ENCODE measurements at regions not wholly inside any gene's neighbourhood (a gene's known extent, or its start where the extent isn't known, plus 50 kb on each side); places are given as distances from the start of the nearest gene placed in this dataset.

GRCh38 chr3:40842714-40843113, 318.0 kb downstream of the ZNF621 start:
- no peak for DNase-seq
- intact Hi-C loops (cut with micrococcal nuclease), result no loop called here
- no peak for ATAC-seq

- intact Hi-C loops (cut with micrococcal nuclease), result no loop called here
- DNase-seq (no peak), ATAC-seq (no peak)
These were observed 318.5 kb downstream of the ZNF621 start for GRCh38 chr3:40843208-40843624.

GRCh38 chr3:40843851-40844548, 319.2 kb downstream of the ZNF621 start:
- intact Hi-C loops (cut with micrococcal nuclease), result no loop called here
- ATAC-seq (no peak), DNase-seq (no peak)

GRCh38 chr3:40844896-40845295, 320.1 kb downstream of the ZNF621 start:
- intact Hi-C loops (cut with micrococcal nuclease), result no loop called here
- no peak for DNase-seq
- ATAC-seq, result no peak

- DNase-seq (no peak), ATAC-seq (no peak)
- intact Hi-C loops (cut with micrococcal nuclease), result no loop called here
These were observed 320.7 kb downstream of the ZNF621 start for GRCh38 chr3:40845447-40845846.

GRCh38 chr3:40845916-40846315, 321.2 kb downstream of the ZNF621 start:
- intact Hi-C loops (cut with micrococcal nuclease), result no loop called here
- DNase-seq, result no peak
- no peak for ATAC-seq

GRCh38 chr3:40846451-40846850, 321.7 kb downstream of the ZNF621 start:
- ATAC-seq (peak; percentile 90), DNase-seq (no peak)
- intact Hi-C loops (cut with micrococcal nuclease), result no loop called here

- DNase-seq (no peak), ATAC-seq (peak; percentile 93)
- intact Hi-C loops (cut with micrococcal nuclease), result no loop called here
These were observed 322.8 kb downstream of the ZNF621 start for GRCh38 chr3:40847551-40847992.

- no peak for ATAC-seq
- intact Hi-C loops (cut with micrococcal nuclease), result no loop called here
- DNase-seq, result no peak
These were observed 323.7 kb downstream of the ZNF621 start for GRCh38 chr3:40848421-40848820.

- intact Hi-C loops (cut with micrococcal nuclease), result no loop called here
These were observed 326.1 kb downstream of the ZNF621 start for GRCh38 chr3:40850861-40851260.

GRCh38 chr3:40851836-40852235, 327.1 kb downstream of the ZNF621 start:
- intact Hi-C loops (cut with micrococcal nuclease), result no loop called here
- DNase-seq, result no peak

More at GRCh38 chr3:40850861-40851260, 326.1 kb downstream of the ZNF621 start:
- ATAC-seq (no peak), DNase-seq (no peak)

GRCh38 chr3:40852712-40853111, 328.0 kb downstream of the ZNF621 start:
- intact Hi-C loops (cut with micrococcal nuclease), result no loop called here
- DNase-seq, result no peak
- ATAC-seq, result no peak

More at GRCh38 chr3:40851836-40852235, 327.1 kb downstream of the ZNF621 start:
- no peak for ATAC-seq

- intact Hi-C loops (cut with micrococcal nuclease), result no loop called here
- DNase-seq (no peak), ATAC-seq (no peak)
These were observed 328.7 kb downstream of the ZNF621 start for GRCh38 chr3:40853474-40853873.

- intact Hi-C loops (cut with micrococcal nuclease), result no loop called here
- ATAC-seq (no peak), DNase-seq (no peak)
These were observed 331.1 kb downstream of the ZNF621 start for GRCh38 chr3:40855871-40856270.

GRCh38 chr3:40858364-40859115, 333.8 kb downstream of the ZNF621 start:
- ATAC-seq, result no peak
- intact Hi-C loops (cut with micrococcal nuclease), result no loop called here
- DNase-seq, result no peak

GRCh38 chr3:40862946-40863345, 336.4 kb upstream of the CTNNB1 start:
- ATAC-seq (no peak), DNase-seq (no peak)
- intact Hi-C loops (cut with micrococcal nuclease), result no loop called here

- ATAC-seq (no peak), DNase-seq (no peak)
- intact Hi-C loops (cut with micrococcal nuclease), result no loop called here
These were observed 335.0 kb upstream of the CTNNB1 start for GRCh38 chr3:40864146-40864782.

GRCh38 chr3:40864915-40865314, 334.4 kb upstream of the CTNNB1 start:
- no peak for ATAC-seq
- intact Hi-C loops (cut with micrococcal nuclease), result no loop called here

GRCh38 chr3:40867797-40868196, 331.5 kb upstream of the CTNNB1 start:
- DNase-seq (no peak), ATAC-seq (no peak)
- intact Hi-C loops (cut with micrococcal nuclease), result no loop called here

More at GRCh38 chr3:40864915-40865314, 334.4 kb upstream of the CTNNB1 start:
- no peak for DNase-seq

GRCh38 chr3:40869013-40869412, 330.3 kb upstream of the CTNNB1 start:
- ATAC-seq (no peak), DNase-seq (no peak)
- intact Hi-C loops (cut with micrococcal nuclease), result no loop called here

Measured in left ventricle myocardium superior (tissue), 1 donor.